ENCODE measurements at regions not wholly inside any gene's neighbourhood (a gene's known extent, or its start where the extent isn't known, plus 50 kb on each side); places are given as distances from the start of the nearest gene placed in this dataset.

DNA sequence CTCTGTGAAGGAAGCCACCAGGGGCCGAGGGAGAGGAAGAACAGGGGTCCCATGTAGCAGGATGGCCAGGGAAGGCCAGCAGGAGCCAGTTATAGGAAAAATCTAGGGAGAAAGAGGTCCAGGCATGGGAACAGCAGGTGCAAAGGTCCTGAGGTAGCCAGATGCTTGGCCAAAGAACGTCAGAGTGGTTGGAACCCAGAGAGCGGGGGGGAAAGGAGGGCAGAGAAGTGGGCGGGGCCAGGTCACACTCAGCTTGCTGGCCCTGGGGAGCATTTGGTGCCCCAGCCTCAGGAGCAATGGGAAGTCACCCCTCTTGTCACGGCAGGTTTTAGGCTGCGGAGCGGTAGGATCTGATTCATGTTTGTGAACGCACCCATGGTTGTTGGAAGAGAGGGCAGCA lies 180.5 kb downstream of the PHETA1 start:
- TF ChIP-seq EZH2phosphoT487 (IDR thresholded peaks at IDR 0.05; ENCODE audit: borderline replicate concordance, low read length), result no peak
- TF ChIP-seq, protein P1, sequence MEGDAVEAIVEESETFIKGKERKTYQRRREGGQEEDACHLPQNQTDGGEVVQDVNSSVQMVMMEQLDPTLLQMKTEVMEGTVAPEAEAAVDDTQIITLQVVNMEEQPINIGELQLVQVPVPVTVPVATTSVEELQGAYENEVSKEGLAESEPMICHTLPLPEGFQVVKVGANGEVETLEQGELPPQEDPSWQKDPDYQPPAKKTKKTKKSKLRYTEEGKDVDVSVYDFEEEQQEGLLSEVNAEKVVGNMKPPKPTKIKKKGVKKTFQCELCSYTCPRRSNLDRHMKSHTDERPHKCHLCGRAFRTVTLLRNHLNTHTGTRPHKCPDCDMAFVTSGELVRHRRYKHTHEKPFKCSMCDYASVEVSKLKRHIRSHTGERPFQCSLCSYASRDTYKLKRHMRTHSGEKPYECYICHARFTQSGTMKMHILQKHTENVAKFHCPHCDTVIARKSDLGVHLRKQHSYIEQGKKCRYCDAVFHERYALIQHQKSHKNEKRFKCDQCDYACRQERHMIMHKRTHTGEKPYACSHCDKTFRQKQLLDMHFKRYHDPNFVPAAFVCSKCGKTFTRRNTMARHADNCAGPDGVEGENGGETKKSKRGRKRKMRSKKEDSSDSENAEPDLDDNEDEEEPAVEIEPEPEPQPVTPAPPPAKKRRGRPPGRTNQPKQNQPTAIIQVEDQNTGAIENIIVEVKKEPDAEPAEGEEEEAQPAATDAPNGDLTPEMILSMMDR (IDR thresholded peaks at IDR 0.05; ENCODE audit: low read depth, low read length, poor library complexity, severe bottlenecking), result no peak
- no peaks in the 10 kb centered on the region for H4K20me1 ChIP-seq (ENCODE audit: control insufficient read depth, insufficient read depth, low read depth, low read length)
- H3K9me3 ChIP-seq (ENCODE audit: control insufficient read depth, insufficient read depth, low read length), result no peaks in the 10 kb centered on the region

DNA sequence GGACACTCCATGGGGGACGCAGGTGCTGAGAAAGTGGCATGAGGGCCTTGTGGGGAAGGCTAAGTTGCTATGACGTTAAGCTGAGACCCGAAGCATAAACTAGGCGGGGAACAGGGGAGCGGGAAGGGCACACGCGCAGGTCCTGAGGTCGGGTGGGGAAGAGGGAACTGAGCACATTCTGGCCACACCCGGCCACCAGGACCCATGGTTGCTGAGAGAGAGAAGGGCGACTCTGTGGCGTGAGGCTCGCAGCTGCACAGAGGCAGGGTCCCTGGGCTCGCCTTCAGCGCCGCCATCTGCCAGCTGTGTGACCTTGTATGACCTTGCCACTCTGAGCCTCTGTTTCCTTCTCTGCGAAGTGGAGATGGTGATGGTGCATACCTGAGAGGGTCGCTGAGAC lies 182.5 kb downstream of the PHETA1 start:
- TF ChIP-seq EZH2phosphoT487 (IDR thresholded peaks at IDR 0.05; ENCODE audit: borderline replicate concordance, low read length), result no peak
- TF ChIP-seq, protein P1 (IDR thresholded peaks at IDR 0.05; ENCODE audit: low read depth, low read length, poor library complexity, severe bottlenecking), result no peak
- H3K27ac ChIP-seq (ENCODE audit: low read depth, low read length), result no peak overlapping the region
- H3K9me2 ChIP-seq (replicated peaks; ENCODE audit: control insufficient read depth, low read length), result no peaks in the 10 kb centered on the region
- H3K9me3 ChIP-seq (ENCODE audit: control insufficient read depth, insufficient read depth, low read length), result no peaks in the 10 kb centered on the region
- H3K36me3 ChIP-seq (ENCODE audit: control insufficient read depth, low read length), result no peaks in the 10 kb centered on the region
- no peaks in the 10 kb centered on the region for H3K27me3 ChIP-seq (ENCODE audit: control insufficient read depth, low read length)
- H3F3A ChIP-seq (ENCODE audit: control insufficient read depth, insufficient read depth), result no peaks in the 10 kb centered on the region
- no peaks in the 10 kb centered on the region for H3K79me2 ChIP-seq (ENCODE audit: control insufficient read depth, low read length)
- H4K20me1 ChIP-seq (ENCODE audit: control insufficient read depth, insufficient read depth, low read depth, low read length), result no peaks in the 10 kb centered on the region
- H3K4me2 ChIP-seq (ENCODE audit: low read length), result no peak overlapping the region
- H3K4me3 ChIP-seq (ENCODE audit: low read length), result no peak overlapping the region
- no peaks in the 10 kb centered on the region for H3K4me1 ChIP-seq (ENCODE audit: control insufficient read depth, low read length)

More for the DNA sequence above, 180.5 kb downstream of the PHETA1 start:
- Histone ChIP-seq H3K27ac (ENCODE audit: low read depth, low read length) (no peak overlapping the region), H3K4me3 (ENCODE audit: low read length) (no peak overlapping the region), H3K27me3 (ENCODE audit: control insufficient read depth, low read length) (no peaks in the 10 kb centered on the region), H3K4me1 (ENCODE audit: control insufficient read depth, low read length) (no peaks in the 10 kb centered on the region), H3K4me2 (ENCODE audit: low read length) (no peak overlapping the region), H3K9me2 (replicated peaks; ENCODE audit: control insufficient read depth, low read length) (no peaks in the 10 kb centered on the region), H3F3A (ENCODE audit: control insufficient read depth, insufficient read depth) (no peaks in the 10 kb centered on the region), H3K79me2 (ENCODE audit: control insufficient read depth, low read length) (no peaks in the 10 kb centered on the region), H3K36me3 (ENCODE audit: control insufficient read depth, low read length) (no peaks in the 10 kb centered on the region)

DNA sequence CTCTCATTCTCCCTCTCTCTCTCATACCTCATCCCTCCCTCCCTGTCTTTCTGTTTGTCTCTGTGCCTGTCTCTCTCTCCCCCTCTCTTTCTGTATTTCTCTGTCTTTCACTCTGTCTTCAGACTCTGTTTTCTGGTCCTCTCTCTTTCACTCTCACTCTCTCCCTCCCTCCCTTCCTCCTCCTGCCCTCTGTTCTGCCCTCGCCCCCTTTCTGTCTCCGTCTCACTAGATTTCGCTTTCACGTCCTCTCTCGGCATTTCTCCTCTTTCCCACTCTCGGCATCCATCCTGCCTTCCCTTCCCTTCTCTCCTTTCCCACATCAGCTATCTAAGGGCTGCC lies 183.0 kb downstream of the PHETA1 start:
- no peaks in the 10 kb centered on the region for H3K27me3 ChIP-seq (ENCODE audit: control insufficient read depth, low read length)
- no peaks in the 10 kb centered on the region for H3K9me2 ChIP-seq (replicated peaks; ENCODE audit: control insufficient read depth, low read length)
- no peak for TF ChIP-seq EZH2phosphoT487 (IDR thresholded peaks at IDR 0.05; ENCODE audit: borderline replicate concordance, low read length)
- H3K36me3 ChIP-seq (ENCODE audit: control insufficient read depth, low read length), result no peaks in the 10 kb centered on the region
- no peaks in the 10 kb centered on the region for H3F3A ChIP-seq (ENCODE audit: control insufficient read depth, insufficient read depth)
- no peaks in the 10 kb centered on the region for H3K9me3 ChIP-seq (ENCODE audit: control insufficient read depth, insufficient read depth, low read length)
- no peaks in the 10 kb centered on the region for H3K79me2 ChIP-seq (ENCODE audit: control insufficient read depth, low read length)
- H3K4me3 ChIP-seq (ENCODE audit: low read length), result no peak overlapping the region
- H3K4me1 ChIP-seq (ENCODE audit: control insufficient read depth, low read length), result no peaks in the 10 kb centered on the region
- no peaks in the 10 kb centered on the region for H4K20me1 ChIP-seq (ENCODE audit: control insufficient read depth, insufficient read depth, low read depth, low read length)
- H3K27ac ChIP-seq (ENCODE audit: low read depth, low read length), result no peak overlapping the region
- no peak overlapping the region for H3K4me2 ChIP-seq (ENCODE audit: low read length)

DNA sequence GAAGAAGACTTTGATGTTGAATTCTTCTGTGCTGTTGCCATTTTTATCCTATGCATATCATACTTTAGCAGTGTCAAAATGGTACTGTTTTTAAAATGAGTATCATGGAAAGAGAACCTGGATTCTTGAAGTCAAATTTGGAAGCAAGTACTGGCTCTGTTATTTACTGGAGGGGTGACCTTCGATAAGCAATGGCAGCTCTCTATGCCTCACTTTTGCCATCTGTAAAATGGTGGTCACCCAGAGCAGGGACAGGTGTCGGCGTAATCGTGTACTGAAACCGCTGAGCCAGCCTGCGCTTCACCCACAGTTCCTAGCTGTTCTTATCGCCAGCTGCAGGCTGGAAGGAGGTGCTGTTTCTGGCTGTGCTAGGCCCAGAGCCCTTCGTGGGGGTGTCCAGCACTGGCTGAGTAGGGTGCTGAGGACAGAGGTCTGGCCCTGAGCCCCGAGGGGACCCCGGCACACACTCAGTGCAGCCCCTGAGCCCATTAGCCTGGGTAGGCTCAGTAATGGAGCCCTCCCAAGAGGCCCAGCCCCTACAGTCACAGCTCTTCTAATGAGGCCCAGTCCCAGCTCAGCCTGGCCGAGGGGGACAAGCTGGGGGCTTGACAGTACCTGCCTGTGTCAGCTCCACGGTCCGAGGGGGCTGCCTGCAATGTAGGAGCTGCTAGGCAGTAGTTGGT lies 183.5 kb downstream of the PHETA1 start:
- H3K27ac ChIP-seq (ENCODE audit: low read depth, low read length), result no peak overlapping the region
- TF ChIP-seq, protein P1 (IDR thresholded peaks at IDR 0.05; ENCODE audit: low read depth, low read length, poor library complexity, severe bottlenecking), result no peak
- TF ChIP-seq EZH2phosphoT487 (IDR thresholded peaks at IDR 0.05; ENCODE audit: borderline replicate concordance, low read length), result no peak

More for the DNA sequence above, 183.5 kb downstream of the PHETA1 start:
- Histone ChIP-seq H3K9me2 (replicated peaks; ENCODE audit: control insufficient read depth, low read length) (no peaks in the 10 kb centered on the region), H3K4me3 (ENCODE audit: low read length) (no peak overlapping the region), H4K20me1 (ENCODE audit: control insufficient read depth, insufficient read depth, low read depth, low read length) (no peaks in the 10 kb centered on the region), H3K27me3 (ENCODE audit: control insufficient read depth, low read length) (no peaks in the 10 kb centered on the region), H3K79me2 (ENCODE audit: control insufficient read depth, low read length) (no peaks in the 10 kb centered on the region), H3K9me3 (ENCODE audit: control insufficient read depth, insufficient read depth, low read length) (no peaks in the 10 kb centered on the region), H3F3A (ENCODE audit: control insufficient read depth, insufficient read depth) (no peaks in the 10 kb centered on the region), H3K4me1 (ENCODE audit: control insufficient read depth, low read length) (no peaks in the 10 kb centered on the region), H3K4me2 (ENCODE audit: low read length) (no peak overlapping the region), H3K36me3 (ENCODE audit: control insufficient read depth, low read length) (no peaks in the 10 kb centered on the region)
